ENCODE measurements at regions not wholly inside any gene's neighbourhood (a gene's known extent, or its start where the extent isn't known, plus 50 kb on each side); places are given as distances from the start of the nearest gene placed in this dataset.

GRCh38 chr4:77496457-77496856 is 109.2 kb upstream of the CXCL13 start:
- TF ChIP-seq, protein P1, sequence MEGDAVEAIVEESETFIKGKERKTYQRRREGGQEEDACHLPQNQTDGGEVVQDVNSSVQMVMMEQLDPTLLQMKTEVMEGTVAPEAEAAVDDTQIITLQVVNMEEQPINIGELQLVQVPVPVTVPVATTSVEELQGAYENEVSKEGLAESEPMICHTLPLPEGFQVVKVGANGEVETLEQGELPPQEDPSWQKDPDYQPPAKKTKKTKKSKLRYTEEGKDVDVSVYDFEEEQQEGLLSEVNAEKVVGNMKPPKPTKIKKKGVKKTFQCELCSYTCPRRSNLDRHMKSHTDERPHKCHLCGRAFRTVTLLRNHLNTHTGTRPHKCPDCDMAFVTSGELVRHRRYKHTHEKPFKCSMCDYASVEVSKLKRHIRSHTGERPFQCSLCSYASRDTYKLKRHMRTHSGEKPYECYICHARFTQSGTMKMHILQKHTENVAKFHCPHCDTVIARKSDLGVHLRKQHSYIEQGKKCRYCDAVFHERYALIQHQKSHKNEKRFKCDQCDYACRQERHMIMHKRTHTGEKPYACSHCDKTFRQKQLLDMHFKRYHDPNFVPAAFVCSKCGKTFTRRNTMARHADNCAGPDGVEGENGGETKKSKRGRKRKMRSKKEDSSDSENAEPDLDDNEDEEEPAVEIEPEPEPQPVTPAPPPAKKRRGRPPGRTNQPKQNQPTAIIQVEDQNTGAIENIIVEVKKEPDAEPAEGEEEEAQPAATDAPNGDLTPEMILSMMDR (IDR thresholded peaks at IDR 0.05; ENCODE audit: extremely low read depth in 1 of 2, insufficient read depth in 1 of 2, low read depth in 1 of 2, low read length in 2 of 2), result no peak
- TF ChIP-seq, protein P2, sequence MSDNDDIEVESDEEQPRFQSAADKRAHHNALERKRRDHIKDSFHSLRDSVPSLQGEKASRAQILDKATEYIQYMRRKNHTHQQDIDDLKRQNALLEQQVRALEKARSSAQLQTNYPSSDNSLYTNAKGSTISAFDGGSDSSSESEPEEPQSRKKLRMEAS (IDR thresholded peaks at IDR 0.05; ENCODE audit: insufficient read depth, insufficient read length), result no peak
- TF ChIP-seq POLR2A (IDR thresholded peaks at IDR 0.05; ENCODE audit: low read depth, low read length) (no peak), POLR2AphosphoS5 (IDR thresholded peaks at IDR 0.05; ENCODE audit: insufficient read depth, low read depth, low read length) (no peak), FOS (IDR thresholded peaks at IDR 0.05; ENCODE audit: borderline replicate concordance, insufficient read depth, low read length) (no peak)

All from endothelial cell of umbilical vein (primary cell).